Transverse colon (tissue), 4 donors: ENCODE measurements at regions not wholly inside any gene's neighbourhood (a gene's known extent, or its start where the extent isn't known, plus 50 kb on each side); places are given as distances from the start of the nearest gene placed in this dataset.

Source experiments
- DNase-seq: peaks from one replicate; pipeline ENCODE4 v3.0.0-alpha.2; 2019
- H3K27ac ChIP-seq, 4 donors: fragments of 200-600 bp; sonication (generic); 2 replicates each; pipeline ENCODE4 v1.5.1; 2016 to 2018; ENCODE audit warnings: inconsistent platforms in 4 of 4
- H3K27me3 ChIP-seq: fragments of 200-600 bp; sonication (generic); 2 replicates; pipeline ENCODE4 v1.5.1; 2017; ENCODE audit warnings: inconsistent platforms
- H3K36me3 ChIP-seq, 4 donors: fragments of 200-600 bp; sonication (generic); 2 replicates each; pipeline ENCODE4 v1.5.1; 2017 to 2019; ENCODE audit warnings: inconsistent platforms in 4 of 4
- H3K4me1 ChIP-seq, 4 donors: fragments of 200-600 bp; sonication (generic); 2 replicates each; pipeline ENCODE4 v1.5.1; 2017 to 2020; ENCODE audit warnings: inconsistent platforms in 4 of 4
- H3K4me3 ChIP-seq, 4 donors: fragments of 200-600 bp; sonication (generic); 1 replicate in 1 of 4; 2 replicates in 3 of 4; pipeline versions ENCODE4 v1.5.1 to v1.6.1; 2017 to 2019; ENCODE audit warnings: inconsistent platforms in 4 of 4
- H3K9me3 ChIP-seq, 2 donors: fragments of 200-600 bp; sonication (generic); 2 replicates each; pipeline ENCODE4 v1.5.1; 2017 to 2019; ENCODE audit warnings: inconsistent platforms in 2 of 2
- CTCF ChIP-seq, 5 experiments: fragments of 200-600 bp in 3 of 5; fragments of 450-650 bp in 2 of 5; sonication (generic) in 3 of 5; IDR thresholded peaks; 1 replicate in 2 of 5; 2 replicates in 3 of 5; pipeline ENCODE4 v1.5.1; 2016 to 2017; ENCODE audit warnings: antibody characterized with exemption in 5 of 5, inconsistent platforms in 3 of 5, mild to moderate bottlenecking in 2 of 5, moderate library complexity in 1 of 5
- EP300 ChIP-seq: sonication (generic); formaldehyde crosslinking; IDR thresholded peaks from one replicate; pipeline ENCODE4 v1.6.1; 2017; ENCODE audit warnings: antibody characterized with exemption, low read depth
- POLR2A ChIP-seq: fragments of 450-650 bp; IDR thresholded peaks from one replicate; pipeline ENCODE4 v1.6.1; 2016; ENCODE audit warnings: antibody characterized with exemption, mild to moderate bottlenecking, moderate library complexity
- POLR2AphosphoS5 ChIP-seq, 3 donors: sonication (generic); formaldehyde crosslinking; IDR thresholded peaks; one replicate each; pipeline ENCODE4 v1.6.1; 2016; ENCODE audit warnings: antibody characterized with exemption in 3 of 3
- WGBS, 2 donors: methylation state at CpG; one replicate each; pipeline ENCODE4 v1.1.5; 2018; ENCODE audit warnings: low coverage in 1 of 2; 5-methylcytosine and 5-hydroxymethylcytosine counted together
- in situ Hi-C, 4 donors: fragments of 200-750 bp; cut with MboI; loops; one replicate each; pipeline versions ENCODE4 v1.15.0 to v1.15.1; 2017; ENCODE audit warnings: low sequenced_read_pairs in 3 of 4, low pct_ligation_motif_present in 1 of 4, low pct_unique_long_range_greater_than_20kb in 1 of 4
- intact Hi-C: fragments of 100-400 bp; cut with DNase I; formaldehyde crosslinking; loops from one replicate; pipeline ENCODE4 v1.15.1; 2023; ENCODE audit warnings: low total_unique reads

- no peak overlapping the region for H3K27ac ChIP-seq
- no peaks in the 10 kb centered on the region for H3K36me3 ChIP-seq
- no peaks in the 10 kb centered on the region for H3K4me1 ChIP-seq
- no peak for TF ChIP-seq EP300
- no peak for TF ChIP-seq CTCF (IDR thresholded peaks at IDR 0.05)
- TF ChIP-seq POLR2A = no peak
- TF ChIP-seq POLR2AphosphoS5 (IDR thresholded peaks at IDR 0.05) = no peak
- H3K4me3 ChIP-seq = no peak overlapping the region
- in situ Hi-C loops = no loop called here
- intact Hi-C loops = no loop called here
- no peaks in the 10 kb centered on the region for H3K9me3 ChIP-seq
- peaks cover 5% of the 10 kb centered on the region for H3K27me3 ChIP-seq
- DNase-seq = no peak
- WGBS, 2 donors = 75 to 82% methylated on average over 8 of the region's 8 CpGs
Measured at GRCh38 chr10:129390726-129391125, 76.3 kb upstream of the MGMT start.

GRCh38 chr10:129391464-129391863 is 75.6 kb upstream of the MGMT start:
- WGBS, 2 donors = 80 to 100% methylated on average over 1 to 8 of the region's 8 CpGs

GRCh38 chr10:129392855-129393254 is 74.2 kb upstream of the MGMT start:
- Histone ChIP-seq H3K4me3 (no peak overlapping the region), H3K9me3 (no peaks in the 10 kb centered on the region), H3K4me1 (no peaks in the 10 kb centered on the region), H3K27ac (no peak overlapping the region), H3K36me3 (no peaks in the 10 kb centered on the region), H3K27me3 (peaks cover 5% of the 10 kb centered on the region)
- DNase-seq = no peak
- WGBS, 2 donors = 82 to 83% methylated on average over 10 of the region's 10 CpGs
- in situ Hi-C loops = no loop called here
- intact Hi-C loops = no loop called here
- no peak for TF ChIP-seq CTCF (IDR thresholded peaks at IDR 0.05)
- TF ChIP-seq POLR2A = no peak
- no peak for TF ChIP-seq POLR2AphosphoS5 (IDR thresholded peaks at IDR 0.05)
- TF ChIP-seq EP300 = no peak

More at GRCh38 chr10:129391464-129391863, 75.6 kb upstream of the MGMT start:
- TF ChIP-seq POLR2A (no peak), EP300 (no peak), CTCF (IDR thresholded peaks at IDR 0.05) (no peak), POLR2AphosphoS5 (IDR thresholded peaks at IDR 0.05) (no peak)
- H3K27me3 ChIP-seq = peaks cover 5% of the 10 kb centered on the region
- no peak overlapping the region for H3K4me3 ChIP-seq
- H3K36me3 ChIP-seq = no peaks in the 10 kb centered on the region
- in situ Hi-C loops = no loop called here
- H3K27ac ChIP-seq = no peak overlapping the region
- no peaks in the 10 kb centered on the region for H3K9me3 ChIP-seq
- H3K4me1 ChIP-seq = no peaks in the 10 kb centered on the region
- no peak for DNase-seq
- intact Hi-C loops = no loop called here

- H3K36me3 ChIP-seq = no peaks in the 10 kb centered on the region
- 83% methylated on average over 10 of the region's 10 CpGs; no CpG with 5 or more reads in 1 of the 2 donors for WGBS, 2 donors
- H3K4me3 ChIP-seq = no peak overlapping the region
- intact Hi-C loops (no loop called here), in situ Hi-C loops (no loop called here)
- peaks cover 0 to 4% (median 0%) of the 10 kb centered on the region in 4 donors for H3K4me1 ChIP-seq
- no peak overlapping the region for H3K27ac ChIP-seq
- TF ChIP-seq EP300 (no peak), POLR2AphosphoS5 (IDR thresholded peaks at IDR 0.05) (no peak), CTCF (IDR thresholded peaks at IDR 0.05) (no peak), POLR2A (no peak)
- no peaks in the 10 kb centered on the region for H3K9me3 ChIP-seq
- DNase-seq = no peak
- peaks cover 5% of the 10 kb centered on the region for H3K27me3 ChIP-seq
Measured at GRCh38 chr10:129393812-129394211, 73.2 kb upstream of the MGMT start.
